ENCODE measurements at regions not wholly inside any gene's neighbourhood (a gene's known extent, or its start where the extent isn't known, plus 50 kb on each side); places are given as distances from the start of the nearest gene placed in this dataset.

DNA sequence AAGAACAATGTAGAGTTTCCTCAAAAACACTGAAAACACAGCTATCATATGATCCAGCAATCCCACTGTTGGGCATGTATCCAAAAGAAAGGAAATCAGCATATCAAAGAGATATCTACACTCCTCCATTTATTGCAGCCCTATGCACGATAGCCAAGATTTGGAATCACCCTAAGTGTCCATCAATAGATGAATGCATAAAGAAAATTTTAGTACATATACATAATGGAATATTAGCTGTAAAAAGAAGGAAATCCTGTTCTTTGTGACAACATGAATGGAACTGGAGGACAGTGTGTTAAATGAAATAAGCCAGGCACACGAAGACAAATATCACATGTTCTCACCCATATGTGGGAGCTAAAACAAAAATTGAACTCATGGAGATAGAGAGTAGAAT is 114.5 kb upstream of the FN1 start:
- TF ChIP-seq, protein P1, sequence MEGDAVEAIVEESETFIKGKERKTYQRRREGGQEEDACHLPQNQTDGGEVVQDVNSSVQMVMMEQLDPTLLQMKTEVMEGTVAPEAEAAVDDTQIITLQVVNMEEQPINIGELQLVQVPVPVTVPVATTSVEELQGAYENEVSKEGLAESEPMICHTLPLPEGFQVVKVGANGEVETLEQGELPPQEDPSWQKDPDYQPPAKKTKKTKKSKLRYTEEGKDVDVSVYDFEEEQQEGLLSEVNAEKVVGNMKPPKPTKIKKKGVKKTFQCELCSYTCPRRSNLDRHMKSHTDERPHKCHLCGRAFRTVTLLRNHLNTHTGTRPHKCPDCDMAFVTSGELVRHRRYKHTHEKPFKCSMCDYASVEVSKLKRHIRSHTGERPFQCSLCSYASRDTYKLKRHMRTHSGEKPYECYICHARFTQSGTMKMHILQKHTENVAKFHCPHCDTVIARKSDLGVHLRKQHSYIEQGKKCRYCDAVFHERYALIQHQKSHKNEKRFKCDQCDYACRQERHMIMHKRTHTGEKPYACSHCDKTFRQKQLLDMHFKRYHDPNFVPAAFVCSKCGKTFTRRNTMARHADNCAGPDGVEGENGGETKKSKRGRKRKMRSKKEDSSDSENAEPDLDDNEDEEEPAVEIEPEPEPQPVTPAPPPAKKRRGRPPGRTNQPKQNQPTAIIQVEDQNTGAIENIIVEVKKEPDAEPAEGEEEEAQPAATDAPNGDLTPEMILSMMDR (IDR thresholded peaks at IDR 0.05; ENCODE audit: borderline replicate concordance, insufficient read depth, low read depth, low read length): no peak
- no peak overlapping the region for H3K4me3 ChIP-seq (ENCODE audit: low read depth, low read length)

DNA sequence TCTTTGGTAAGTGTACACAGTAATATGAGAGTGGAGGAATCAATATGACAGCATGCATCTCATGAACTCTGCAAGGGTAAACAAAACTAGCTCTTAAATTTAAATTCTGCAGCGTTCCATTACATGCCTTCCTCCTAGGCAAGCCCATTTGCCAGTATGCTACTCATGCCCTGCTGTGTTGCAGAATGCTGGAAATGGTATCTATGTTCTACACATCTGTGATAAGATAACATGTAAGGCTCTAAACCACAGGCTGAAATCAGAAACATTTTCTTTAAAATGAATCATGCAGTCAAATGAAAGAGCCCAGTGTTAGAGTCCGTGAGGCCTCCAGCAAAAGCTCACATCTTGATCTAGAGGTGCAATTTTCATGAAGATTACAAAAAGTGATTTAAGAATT is 112.8 kb upstream of the FN1 start:
- H3K4me3 ChIP-seq (ENCODE audit: low read depth, low read length): no peak overlapping the region
- TF ChIP-seq, protein P1 (IDR thresholded peaks at IDR 0.05; ENCODE audit: borderline replicate concordance, insufficient read depth, low read depth, low read length): no peak

DNA sequence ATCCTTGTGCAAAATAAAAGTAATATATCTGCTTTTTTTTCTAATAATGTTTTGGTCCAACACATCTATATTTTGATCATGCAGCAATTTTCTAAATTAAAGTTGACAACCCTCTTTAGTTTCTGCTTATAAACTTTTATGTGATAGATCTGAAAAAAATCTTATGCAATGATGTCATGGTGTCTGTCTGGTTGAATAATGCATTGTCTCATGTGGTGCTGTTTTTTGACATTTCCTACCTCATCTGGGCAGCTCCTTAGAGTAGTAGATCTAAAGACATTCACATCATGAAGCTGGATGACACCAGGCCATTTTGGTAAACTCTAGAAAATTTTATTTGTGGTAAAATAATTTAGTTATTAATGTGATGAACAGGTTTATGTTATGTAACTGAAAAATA is 106.8 kb upstream of the FN1 start:
- TF ChIP-seq, protein P1 (IDR thresholded peaks at IDR 0.05; ENCODE audit: borderline replicate concordance, insufficient read depth, low read depth, low read length): no peak
- no peak overlapping the region for H3K4me3 ChIP-seq (ENCODE audit: low read depth, low read length)

DNA sequence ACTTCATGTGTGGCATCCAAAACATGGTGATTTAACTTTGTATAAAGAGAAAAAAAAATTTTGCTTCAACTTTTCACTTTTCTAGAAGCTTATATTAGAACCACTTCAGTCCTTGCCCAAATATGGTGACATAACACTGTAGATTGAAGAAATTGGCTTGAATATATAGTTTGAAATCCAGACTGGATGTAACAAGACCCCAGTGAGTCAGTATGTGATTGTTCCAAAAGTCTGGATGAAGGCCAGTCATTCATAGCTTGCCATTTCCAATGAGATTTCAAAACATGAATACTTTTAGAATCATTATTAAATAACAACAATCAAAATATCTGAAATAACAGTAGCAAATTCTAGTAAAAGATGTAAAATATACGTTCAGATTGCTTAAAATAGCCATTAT is 104.8 kb upstream of the FN1 start:
- no peak overlapping the region for H3K4me3 ChIP-seq (ENCODE audit: low read depth, low read length)
- TF ChIP-seq, protein P1 (IDR thresholded peaks at IDR 0.05; ENCODE audit: borderline replicate concordance, insufficient read depth, low read depth, low read length): no peak

DNA sequence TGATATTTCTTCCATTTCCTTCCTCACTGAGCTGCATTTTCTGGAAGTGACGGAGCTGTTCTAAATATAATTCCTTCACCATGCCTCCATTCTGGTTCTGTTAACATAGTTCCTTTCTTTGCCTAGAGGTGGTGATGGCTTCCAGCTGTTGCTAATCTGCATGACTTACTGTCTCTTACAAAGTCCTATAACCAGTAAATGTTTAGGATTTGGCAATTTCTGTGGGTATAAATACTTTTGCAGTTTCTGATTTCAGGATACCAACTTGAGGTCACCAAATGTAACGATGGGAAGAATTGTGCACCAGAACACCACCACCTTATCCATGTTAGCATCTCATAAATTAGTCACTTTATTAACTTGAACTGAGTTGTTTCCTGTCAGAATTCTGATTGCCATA is 101.7 kb upstream of the FN1 start:
- no peak overlapping the region for H3K4me3 ChIP-seq (ENCODE audit: low read depth, low read length)
- TF ChIP-seq, protein P1 (IDR thresholded peaks at IDR 0.05; ENCODE audit: borderline replicate concordance, insufficient read depth, low read depth, low read length): no peak

DNA sequence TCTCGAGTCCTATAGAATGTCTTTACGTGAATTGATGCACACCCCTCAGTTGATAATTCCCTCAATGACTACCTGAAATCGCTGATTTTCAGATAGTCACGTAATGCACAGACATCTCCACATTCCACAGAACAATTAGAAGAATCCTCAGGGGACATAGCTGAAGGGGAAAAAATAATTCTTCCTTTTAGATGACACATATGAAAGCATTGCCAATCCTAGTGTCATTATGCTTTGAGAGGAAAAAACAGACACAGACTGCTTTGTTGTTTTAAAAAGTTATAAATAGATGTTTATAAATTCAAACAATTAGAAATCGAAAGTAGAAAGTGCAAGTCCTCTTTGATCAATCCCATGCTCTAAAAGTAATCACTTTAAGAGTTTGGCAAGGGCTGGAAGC is 100.6 kb upstream of the FN1 start:
- no peak overlapping the region for H3K4me3 ChIP-seq (ENCODE audit: low read depth, low read length)
- TF ChIP-seq, protein P1 (IDR thresholded peaks at IDR 0.05; ENCODE audit: borderline replicate concordance, insufficient read depth, low read depth, low read length): no peak

DNA sequence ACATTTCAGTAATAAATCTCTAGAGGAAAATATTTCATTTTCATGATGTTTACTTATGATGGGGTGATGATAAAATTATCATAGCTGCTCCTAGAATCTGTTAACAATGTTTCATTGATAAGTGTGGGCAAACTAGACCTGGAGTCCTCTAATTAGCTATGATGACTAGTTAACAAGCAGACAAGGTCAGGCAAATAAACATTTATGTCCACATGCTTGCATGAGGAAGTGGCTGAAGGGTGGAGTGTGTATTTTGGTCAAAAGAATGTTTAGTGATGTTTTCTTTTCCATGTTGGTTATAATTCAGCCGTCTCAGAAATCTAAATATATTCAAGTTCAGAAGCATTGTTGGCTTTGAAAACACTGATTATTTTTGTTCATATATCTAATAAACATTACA is 99.9 kb upstream of the FN1 start:
- H3K4me3 ChIP-seq (ENCODE audit: low read depth, low read length): no peak overlapping the region
- TF ChIP-seq, protein P1 (IDR thresholded peaks at IDR 0.05; ENCODE audit: borderline replicate concordance, insufficient read depth, low read depth, low read length): no peak
